Cardiac fibroblast (primary cell): ENCODE measurements at regions not wholly inside any gene's neighbourhood (a gene's known extent, or its start where the extent isn't known, plus 50 kb on each side); places are given as distances from the start of the nearest gene placed in this dataset.
A peak's percentile ranks its signal among the peaks of the same experiment; 100 is the strongest.

Experiments
- DNase-seq, 2 donors: peaks; one replicate each; pipeline versions ENCODE4 v3.0.0 to v3.0.0-alpha.2; 2010; ENCODE audit warnings: low read depth in 2 of 2
- H3K4me3 ChIP-seq, 2 donors: replicated peaks in 1 of 2; 1 replicate in 1 of 2; 2 replicates in 1 of 2; pipeline ENCODE4 v1.5.1; 2011; ENCODE audit warnings: low read depth in 2 of 2, low read length in 2 of 2, mild to moderate bottlenecking in 2 of 2, moderate library complexity in 1 of 2
- TF ChIP-seq, protein P1 (sequence below): IDR thresholded peaks from one replicate; pipeline ENCODE4 v1.5.1; 2011; ENCODE audit warnings: low read depth, mild to moderate bottlenecking, low read length, inconsistent platforms

DNA sequence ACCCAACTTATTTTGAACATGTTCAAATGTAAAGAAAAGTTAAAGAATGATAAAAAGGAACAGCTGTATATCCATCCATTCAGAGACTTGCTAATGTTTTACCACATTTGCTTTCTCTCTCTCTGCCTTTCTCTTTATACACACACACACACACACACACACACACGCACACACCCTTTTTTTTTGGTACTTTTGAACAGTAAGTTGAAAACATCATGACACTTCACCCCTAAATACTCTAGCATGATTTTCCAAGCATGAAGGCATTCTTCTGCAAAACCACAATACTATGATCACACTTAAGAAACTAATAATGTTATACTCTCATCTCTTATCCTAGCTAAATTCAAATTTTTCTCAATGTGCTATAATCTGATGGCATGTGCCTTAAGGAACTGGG is 192.3 kb downstream of the UTRN start:
- peak; percentile 17 to 29 for DNase-seq
- H3K4me3 ChIP-seq, result no peak overlapping the region
- TF ChIP-seq, protein P1, sequence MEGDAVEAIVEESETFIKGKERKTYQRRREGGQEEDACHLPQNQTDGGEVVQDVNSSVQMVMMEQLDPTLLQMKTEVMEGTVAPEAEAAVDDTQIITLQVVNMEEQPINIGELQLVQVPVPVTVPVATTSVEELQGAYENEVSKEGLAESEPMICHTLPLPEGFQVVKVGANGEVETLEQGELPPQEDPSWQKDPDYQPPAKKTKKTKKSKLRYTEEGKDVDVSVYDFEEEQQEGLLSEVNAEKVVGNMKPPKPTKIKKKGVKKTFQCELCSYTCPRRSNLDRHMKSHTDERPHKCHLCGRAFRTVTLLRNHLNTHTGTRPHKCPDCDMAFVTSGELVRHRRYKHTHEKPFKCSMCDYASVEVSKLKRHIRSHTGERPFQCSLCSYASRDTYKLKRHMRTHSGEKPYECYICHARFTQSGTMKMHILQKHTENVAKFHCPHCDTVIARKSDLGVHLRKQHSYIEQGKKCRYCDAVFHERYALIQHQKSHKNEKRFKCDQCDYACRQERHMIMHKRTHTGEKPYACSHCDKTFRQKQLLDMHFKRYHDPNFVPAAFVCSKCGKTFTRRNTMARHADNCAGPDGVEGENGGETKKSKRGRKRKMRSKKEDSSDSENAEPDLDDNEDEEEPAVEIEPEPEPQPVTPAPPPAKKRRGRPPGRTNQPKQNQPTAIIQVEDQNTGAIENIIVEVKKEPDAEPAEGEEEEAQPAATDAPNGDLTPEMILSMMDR, result no peak

GRCh38 chr6:144477856-144478255 is 192.7 kb downstream of the UTRN start:
- no peak for DNase-seq
- no peak overlapping the region for H3K4me3 ChIP-seq
- TF ChIP-seq, protein P1, result no peak

DNA sequence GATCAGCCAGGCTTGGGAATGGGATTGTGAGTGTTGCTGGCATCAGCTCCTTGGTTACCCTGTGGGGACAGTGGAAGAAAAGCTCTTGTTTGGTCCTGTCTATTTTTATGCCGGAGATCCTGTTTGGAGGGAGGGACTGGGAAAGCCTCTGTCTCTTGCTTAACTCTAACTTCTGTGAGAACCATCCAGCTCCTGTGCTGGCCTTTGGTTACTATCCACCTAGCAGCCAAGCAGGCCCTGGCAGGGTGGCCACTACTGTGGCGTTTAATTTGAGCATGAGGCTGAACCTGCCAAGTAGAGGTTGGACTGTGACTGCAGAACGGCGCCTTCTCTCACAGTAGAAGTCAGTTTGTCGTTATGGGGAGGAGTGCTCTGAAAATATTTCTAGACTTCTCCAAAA is 193.3 kb downstream of the UTRN start:
- H3K4me3 ChIP-seq, result no peak overlapping the region
- TF ChIP-seq, protein P1, result no peak
- peak in 1 of 2 donors; percentile 12 for DNase-seq

DNA sequence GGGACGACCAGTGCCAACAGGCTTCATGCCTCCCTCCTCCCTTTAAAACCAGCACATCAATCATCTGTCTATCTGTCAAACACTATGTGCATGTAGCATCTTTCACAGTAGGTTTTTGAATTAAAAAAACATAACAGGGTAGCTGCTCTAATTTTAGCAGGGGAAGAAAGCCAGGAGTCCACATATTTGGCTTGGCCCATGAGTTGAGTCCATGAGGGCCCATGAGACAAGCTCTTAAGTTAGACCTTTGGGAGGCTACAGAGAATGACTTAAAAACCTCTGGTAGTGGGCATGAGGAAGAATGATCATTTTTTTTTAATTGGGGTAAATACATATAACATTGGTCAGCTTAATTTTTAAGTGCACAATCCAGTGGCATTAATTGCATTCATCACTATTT is 194.9 kb downstream of the UTRN start:
- no peak for DNase-seq
- H3K4me3 ChIP-seq, result no peak overlapping the region
- TF ChIP-seq, protein P1, result no peak

DNA sequence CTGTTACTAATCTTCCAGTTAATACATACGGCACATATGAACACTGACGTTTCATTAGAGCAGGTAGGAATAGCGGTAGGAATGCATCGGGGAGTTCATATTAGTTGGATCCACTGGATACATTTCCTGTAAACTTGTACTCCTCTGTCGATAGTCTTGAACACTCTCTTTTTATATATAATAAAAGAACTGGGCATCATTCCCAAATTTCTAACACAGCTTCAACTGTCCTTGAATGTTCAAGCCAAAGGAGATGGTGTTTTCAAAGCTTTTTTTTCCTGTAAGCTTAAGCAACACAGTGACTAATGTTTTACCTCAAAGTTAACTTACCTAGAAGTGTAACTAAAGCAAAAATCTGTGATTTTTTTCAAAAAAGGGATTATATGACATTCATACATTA is 195.3 kb downstream of the UTRN start:
- DNase-seq, result peak; percentile 30 to 48
- H3K4me3 ChIP-seq, result no peak overlapping the region
- TF ChIP-seq, protein P1, result no peak

DNA sequence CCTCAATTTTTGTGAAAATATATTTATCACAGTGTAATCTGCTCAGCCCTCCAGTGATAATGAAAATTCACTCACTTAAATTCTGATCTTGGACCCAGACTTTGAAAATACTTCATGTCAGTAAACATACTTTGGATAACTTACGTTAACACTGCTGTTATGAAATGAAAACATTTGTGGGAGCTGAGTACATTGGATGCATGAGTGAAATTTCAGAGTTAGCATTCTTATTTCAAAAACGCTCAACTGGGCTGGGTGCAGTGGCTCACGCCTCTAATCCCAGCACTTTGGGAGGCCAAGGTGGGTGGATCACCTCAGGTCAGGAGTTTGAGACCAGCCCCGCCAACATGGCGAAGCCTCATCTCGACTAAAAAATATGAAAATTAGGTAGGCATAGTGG is 196.4 kb downstream of the UTRN start:
- H3K4me3 ChIP-seq, result no peak overlapping the region
- peak in 1 of 2 donors; percentile 25 for DNase-seq
- TF ChIP-seq, protein P1, result no peak

GRCh38 chr6:144482142-144482541 is 197.0 kb downstream of the UTRN start:
- TF ChIP-seq, protein P1, result peak; percentile 68
- DNase-seq, result peak; percentile 88 to 89
- H3K4me3 ChIP-seq, result no peak overlapping the region
